ENCODE measurements at regions not wholly inside any gene's neighbourhood (a gene's known extent, or its start where the extent isn't known, plus 50 kb on each side); places are given as distances from the start of the nearest gene placed in this dataset.

DNA sequence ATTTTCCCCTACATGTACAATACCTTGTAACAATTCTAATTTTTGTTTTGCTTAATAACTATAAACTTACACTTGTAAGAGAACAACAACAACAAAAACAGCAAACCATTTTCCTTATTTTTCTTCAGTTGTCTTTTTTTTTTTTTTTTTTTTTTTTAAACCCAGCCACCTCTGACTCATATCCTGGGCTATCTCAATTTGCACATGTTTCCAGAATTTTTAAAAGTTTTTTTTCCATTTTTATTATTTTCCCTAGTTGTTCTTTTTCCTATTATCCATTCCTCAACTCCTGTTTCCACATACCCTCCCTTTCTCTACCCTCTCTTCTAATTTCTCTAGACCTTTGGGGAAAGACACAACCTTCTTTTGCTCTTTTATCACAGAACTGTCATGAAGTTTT lies 112.5 kb downstream of the EFEMP1 start:
- no peaks in the 10 kb centered on the region for H3K4me1 ChIP-seq (ENCODE audit: low read depth, poor library complexity, severe bottlenecking)
- no peaks in the 10 kb centered on the region for H4K20me1 ChIP-seq (ENCODE audit: insufficient read depth)
- H3K27me3 ChIP-seq (ENCODE audit: insufficient read depth, low read depth) = no peaks in the 10 kb centered on the region
- TF ChIP-seq, protein P1, sequence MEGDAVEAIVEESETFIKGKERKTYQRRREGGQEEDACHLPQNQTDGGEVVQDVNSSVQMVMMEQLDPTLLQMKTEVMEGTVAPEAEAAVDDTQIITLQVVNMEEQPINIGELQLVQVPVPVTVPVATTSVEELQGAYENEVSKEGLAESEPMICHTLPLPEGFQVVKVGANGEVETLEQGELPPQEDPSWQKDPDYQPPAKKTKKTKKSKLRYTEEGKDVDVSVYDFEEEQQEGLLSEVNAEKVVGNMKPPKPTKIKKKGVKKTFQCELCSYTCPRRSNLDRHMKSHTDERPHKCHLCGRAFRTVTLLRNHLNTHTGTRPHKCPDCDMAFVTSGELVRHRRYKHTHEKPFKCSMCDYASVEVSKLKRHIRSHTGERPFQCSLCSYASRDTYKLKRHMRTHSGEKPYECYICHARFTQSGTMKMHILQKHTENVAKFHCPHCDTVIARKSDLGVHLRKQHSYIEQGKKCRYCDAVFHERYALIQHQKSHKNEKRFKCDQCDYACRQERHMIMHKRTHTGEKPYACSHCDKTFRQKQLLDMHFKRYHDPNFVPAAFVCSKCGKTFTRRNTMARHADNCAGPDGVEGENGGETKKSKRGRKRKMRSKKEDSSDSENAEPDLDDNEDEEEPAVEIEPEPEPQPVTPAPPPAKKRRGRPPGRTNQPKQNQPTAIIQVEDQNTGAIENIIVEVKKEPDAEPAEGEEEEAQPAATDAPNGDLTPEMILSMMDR (conservative IDR thresholded peaks at IDR 0.05; ENCODE audit: low read depth, low read length) = no peak
- H3K4me3 ChIP-seq (IDR thresholded peaks at IDR 0.05; ENCODE audit: insufficient read depth, low read depth, low read length) = no peak overlapping the region
- H3K9ac ChIP-seq = no peak overlapping the region
- no peaks in the 10 kb centered on the region for H3K79me2 ChIP-seq (ENCODE audit: insufficient read depth, low read depth)
- H3K27ac ChIP-seq = no peak overlapping the region
- no peaks in the 10 kb centered on the region for H3K36me3 ChIP-seq (ENCODE audit: insufficient read depth)
- H2AFZ ChIP-seq (ENCODE audit: low read depth) = no peak overlapping the region
- no peak overlapping the region for H3K4me2 ChIP-seq

GRCh38 chr2:55810622-55811020 lies 113.0 kb downstream of the EFEMP1 start:
- H3K9ac ChIP-seq = no peak overlapping the region
- no peaks in the 10 kb centered on the region for H4K20me1 ChIP-seq (ENCODE audit: insufficient read depth)
- H3K36me3 ChIP-seq (ENCODE audit: insufficient read depth) = no peaks in the 10 kb centered on the region
- H3K4me2 ChIP-seq = no peak overlapping the region
- H3K27ac ChIP-seq = no peak overlapping the region
- TF ChIP-seq, protein P1 (conservative IDR thresholded peaks at IDR 0.05; ENCODE audit: low read depth, low read length) = no peak
- no peak overlapping the region for H3K4me3 ChIP-seq (IDR thresholded peaks at IDR 0.05; ENCODE audit: insufficient read depth, low read depth, low read length)
- H3K4me1 ChIP-seq (ENCODE audit: low read depth, poor library complexity, severe bottlenecking) = no peaks in the 10 kb centered on the region
- no peak overlapping the region for H2AFZ ChIP-seq (ENCODE audit: low read depth)
- H3K79me2 ChIP-seq (ENCODE audit: insufficient read depth, low read depth) = no peaks in the 10 kb centered on the region
- H3K27me3 ChIP-seq (ENCODE audit: insufficient read depth, low read depth) = no peaks in the 10 kb centered on the region

DNA sequence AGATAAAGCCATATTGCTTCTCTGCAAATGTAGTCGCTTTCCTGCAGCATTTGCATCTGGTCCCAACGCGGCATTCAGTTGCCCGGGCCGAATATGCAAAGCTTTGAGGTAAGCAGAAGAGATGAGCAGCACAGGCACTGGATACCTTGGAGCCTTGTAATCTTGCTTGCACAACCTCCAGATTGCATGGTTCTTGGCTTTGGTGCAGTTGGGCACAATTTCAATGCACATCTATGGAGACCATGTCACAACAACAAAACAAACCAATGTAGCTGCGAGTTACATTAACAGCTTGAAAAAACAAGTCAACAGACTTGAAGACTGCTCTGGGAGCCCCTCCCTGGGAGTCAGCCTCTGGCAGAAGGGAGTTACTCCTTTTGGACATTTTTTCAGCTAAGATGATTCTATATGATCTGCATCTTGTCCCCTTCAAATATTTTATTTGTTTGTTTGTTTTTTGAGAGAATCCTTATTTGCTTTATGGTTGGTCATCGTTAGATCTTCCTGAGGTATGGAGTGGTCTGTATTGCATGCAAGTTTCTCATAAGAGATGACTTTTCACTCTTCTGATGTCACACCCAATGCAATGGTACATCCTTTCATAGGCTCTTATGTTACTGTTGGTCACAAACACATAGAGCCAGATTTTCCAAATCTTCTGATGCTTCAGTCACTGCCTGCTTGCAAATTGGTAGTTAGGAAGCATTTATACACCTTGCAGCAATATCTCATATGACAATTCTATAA lies 113.5 kb downstream of the EFEMP1 start:
- Histone ChIP-seq H4K20me1 (ENCODE audit: insufficient read depth) (no peaks in the 10 kb centered on the region), H3K4me1 (ENCODE audit: low read depth, poor library complexity, severe bottlenecking) (no peaks in the 10 kb centered on the region), H3K79me2 (ENCODE audit: insufficient read depth, low read depth) (no peaks in the 10 kb centered on the region), H3K4me2 (no peak overlapping the region), H2AFZ (ENCODE audit: low read depth) (no peak overlapping the region), H3K27me3 (ENCODE audit: insufficient read depth, low read depth) (no peaks in the 10 kb centered on the region), H3K4me3 (IDR thresholded peaks at IDR 0.05; ENCODE audit: insufficient read depth, low read depth, low read length) (no peak overlapping the region), H3K27ac (no peak overlapping the region), H3K9ac (no peak overlapping the region), H3K36me3 (ENCODE audit: insufficient read depth) (no peaks in the 10 kb centered on the region)
- TF ChIP-seq, protein P1 (conservative IDR thresholded peaks at IDR 0.05; ENCODE audit: low read depth, low read length) = no peak

DNA sequence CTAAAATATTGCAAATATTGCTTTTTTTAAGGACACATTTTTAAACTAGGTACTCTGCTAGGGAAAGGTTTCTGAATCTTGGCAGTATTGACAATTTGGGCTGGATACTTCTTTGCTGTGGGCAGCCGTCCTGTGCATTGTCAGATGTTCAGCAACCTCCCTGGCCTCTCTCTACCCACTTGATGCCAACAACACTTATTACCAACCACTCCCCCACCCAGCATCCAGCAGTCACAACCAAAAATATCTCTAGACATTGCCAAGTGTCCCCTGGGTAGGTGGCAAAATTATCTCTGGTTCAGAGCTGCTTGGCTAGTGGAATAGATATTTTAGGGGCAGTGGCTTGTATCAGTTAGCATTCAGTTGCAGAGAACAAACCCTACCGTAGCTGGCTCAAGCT lies 114.3 kb upstream of the PNPT1 start:
- H3K27ac ChIP-seq = no peak overlapping the region
- no peaks in the 10 kb centered on the region for H3K79me2 ChIP-seq (ENCODE audit: insufficient read depth, low read depth)
- TF ChIP-seq, protein P1 (conservative IDR thresholded peaks at IDR 0.05; ENCODE audit: low read depth, low read length) = no peak
- H3K36me3 ChIP-seq (ENCODE audit: insufficient read depth) = no peaks in the 10 kb centered on the region
- H3K27me3 ChIP-seq (ENCODE audit: insufficient read depth, low read depth) = no peaks in the 10 kb centered on the region
- no peak overlapping the region for H2AFZ ChIP-seq (ENCODE audit: low read depth)
- H3K4me2 ChIP-seq = no peak overlapping the region
- no peaks in the 10 kb centered on the region for H4K20me1 ChIP-seq (ENCODE audit: insufficient read depth)
- no peak overlapping the region for H3K9ac ChIP-seq
- H3K4me3 ChIP-seq (IDR thresholded peaks at IDR 0.05; ENCODE audit: insufficient read depth, low read depth, low read length) = no peak overlapping the region
- no peaks in the 10 kb centered on the region for H3K4me1 ChIP-seq (ENCODE audit: low read depth, poor library complexity, severe bottlenecking)

All from KMS-11 (cell line).